ENCODE measurements at regions not wholly inside any gene's neighbourhood (a gene's known extent, or its start where the extent isn't known, plus 50 kb on each side); places are given as distances from the start of the nearest gene placed in this dataset.

DNA sequence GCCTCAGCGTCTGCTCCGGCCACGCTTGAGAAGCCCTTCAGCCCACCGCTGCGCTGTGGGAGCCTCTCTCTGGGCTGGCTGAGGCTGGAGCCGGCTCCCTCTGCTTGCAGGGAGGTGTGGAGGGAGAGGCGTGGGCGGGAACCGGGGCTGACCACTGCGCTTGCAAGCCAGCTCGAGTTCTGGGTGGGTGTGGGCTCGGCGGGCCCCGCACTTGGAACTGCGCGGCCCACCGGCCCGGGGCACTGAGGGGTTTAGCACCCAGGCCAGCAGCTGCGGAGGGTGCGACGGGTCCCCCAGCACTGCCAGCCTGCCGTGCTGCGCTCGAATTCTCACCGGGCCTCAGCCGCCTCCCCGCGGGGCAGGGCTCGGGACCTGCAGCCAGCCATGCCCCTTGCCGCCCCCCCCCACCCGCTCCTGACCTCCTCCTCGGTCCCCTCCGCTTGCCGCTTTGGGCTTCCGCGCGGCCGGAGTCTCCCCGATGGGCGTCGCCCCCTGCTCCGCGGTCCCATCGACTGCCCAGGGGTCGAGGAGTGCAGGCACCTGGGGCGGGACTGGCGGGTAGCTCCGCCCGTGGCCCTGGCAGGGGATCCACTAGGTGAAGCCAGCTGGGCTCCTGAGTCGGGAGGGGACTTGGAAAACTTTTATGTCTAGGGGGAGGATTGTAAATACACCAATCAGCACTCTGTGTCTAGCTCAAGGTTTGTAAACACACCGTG is 106.7 kb downstream of the RAP2B start:
- TF ChIP-seq, protein P1, sequence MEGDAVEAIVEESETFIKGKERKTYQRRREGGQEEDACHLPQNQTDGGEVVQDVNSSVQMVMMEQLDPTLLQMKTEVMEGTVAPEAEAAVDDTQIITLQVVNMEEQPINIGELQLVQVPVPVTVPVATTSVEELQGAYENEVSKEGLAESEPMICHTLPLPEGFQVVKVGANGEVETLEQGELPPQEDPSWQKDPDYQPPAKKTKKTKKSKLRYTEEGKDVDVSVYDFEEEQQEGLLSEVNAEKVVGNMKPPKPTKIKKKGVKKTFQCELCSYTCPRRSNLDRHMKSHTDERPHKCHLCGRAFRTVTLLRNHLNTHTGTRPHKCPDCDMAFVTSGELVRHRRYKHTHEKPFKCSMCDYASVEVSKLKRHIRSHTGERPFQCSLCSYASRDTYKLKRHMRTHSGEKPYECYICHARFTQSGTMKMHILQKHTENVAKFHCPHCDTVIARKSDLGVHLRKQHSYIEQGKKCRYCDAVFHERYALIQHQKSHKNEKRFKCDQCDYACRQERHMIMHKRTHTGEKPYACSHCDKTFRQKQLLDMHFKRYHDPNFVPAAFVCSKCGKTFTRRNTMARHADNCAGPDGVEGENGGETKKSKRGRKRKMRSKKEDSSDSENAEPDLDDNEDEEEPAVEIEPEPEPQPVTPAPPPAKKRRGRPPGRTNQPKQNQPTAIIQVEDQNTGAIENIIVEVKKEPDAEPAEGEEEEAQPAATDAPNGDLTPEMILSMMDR (IDR thresholded peaks at IDR 0.05; ENCODE audit: insufficient read depth, low read depth, low read length) = no peak
- no peak overlapping the region for H3K4me3 ChIP-seq (ENCODE audit: low read depth, low read length)
- no peak for DNase-seq (ENCODE audit: low read depth)

GRCh38 chr3:153269730-153270129 is 107.7 kb downstream of the RAP2B start:
- H3K4me3 ChIP-seq (ENCODE audit: low read depth, low read length) = no peak overlapping the region
- TF ChIP-seq, protein P1 (IDR thresholded peaks at IDR 0.05; ENCODE audit: insufficient read depth, low read depth, low read length) = no peak
- DNase-seq (ENCODE audit: low read depth) = no peak

- DNase-seq (ENCODE audit: low read depth) = no peak
- TF ChIP-seq, protein P1 (IDR thresholded peaks at IDR 0.05; ENCODE audit: insufficient read depth, low read depth, low read length) = no peak
These were observed 111.2 kb downstream of the RAP2B start for GRCh38 chr3:153273217-153273616.

DNA sequence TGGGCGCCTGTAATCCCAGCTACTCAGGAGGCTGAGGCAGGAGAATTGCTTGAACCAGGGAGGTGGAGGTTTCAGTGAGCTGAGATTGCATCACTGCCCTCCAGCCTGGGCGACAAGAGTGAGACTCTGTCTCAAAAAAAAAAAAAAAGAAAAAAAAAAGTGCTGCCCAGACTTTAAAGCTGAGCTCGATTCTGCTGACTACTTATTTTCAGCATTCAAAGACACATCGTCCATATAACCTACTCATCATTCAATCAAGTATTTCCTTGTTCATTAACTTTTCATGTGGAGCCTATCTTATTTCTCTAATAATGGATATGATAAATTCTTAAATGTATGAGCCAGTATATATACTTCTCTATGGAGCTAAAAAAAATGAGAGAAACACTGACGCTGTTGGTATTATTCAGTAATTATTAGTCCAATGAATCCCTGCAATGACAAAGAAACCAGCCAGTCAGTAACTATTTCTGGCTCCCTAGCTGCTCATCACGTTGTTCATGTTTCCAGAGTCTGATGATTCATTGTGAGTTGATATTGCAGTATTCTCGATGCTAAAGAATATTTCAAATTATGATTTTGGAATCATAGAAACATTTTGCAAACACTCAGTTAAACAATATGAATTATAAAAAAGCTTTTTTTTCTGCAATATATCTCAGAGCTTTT is 111.9 kb downstream of the RAP2B start:
- TF ChIP-seq, protein P1 (IDR thresholded peaks at IDR 0.05; ENCODE audit: insufficient read depth, low read depth, low read length) = no peak
- no peak overlapping the region for H3K4me3 ChIP-seq (ENCODE audit: low read depth, low read length)
- DNase-seq (ENCODE audit: low read depth) = peak; percentile 15

More at GRCh38 chr3:153273217-153273616, 111.2 kb downstream of the RAP2B start:
- H3K4me3 ChIP-seq (ENCODE audit: low read depth, low read length) = no peak overlapping the region

DNA sequence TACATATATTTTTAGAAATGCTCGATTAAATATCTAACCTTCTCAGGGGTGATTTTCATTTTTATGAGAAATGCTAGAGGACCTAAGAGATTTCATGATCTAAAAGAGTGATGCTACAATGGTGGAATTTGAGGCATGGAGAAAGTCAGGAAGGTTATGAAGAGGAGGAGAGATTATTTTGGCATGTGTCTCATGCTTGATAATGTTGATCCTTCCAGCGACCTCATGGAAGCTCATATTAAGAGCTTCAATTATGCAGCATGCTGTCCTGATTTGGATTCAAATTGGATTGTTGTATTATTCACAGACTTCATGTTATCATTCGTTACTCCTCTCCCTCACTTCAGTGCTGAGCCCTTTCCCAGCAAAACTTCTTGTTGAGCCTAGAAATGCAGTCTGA is 112.5 kb downstream of the RAP2B start:
- DNase-seq (ENCODE audit: low read depth) = no peak
- H3K4me3 ChIP-seq (ENCODE audit: low read depth, low read length) = no peak overlapping the region

DNA sequence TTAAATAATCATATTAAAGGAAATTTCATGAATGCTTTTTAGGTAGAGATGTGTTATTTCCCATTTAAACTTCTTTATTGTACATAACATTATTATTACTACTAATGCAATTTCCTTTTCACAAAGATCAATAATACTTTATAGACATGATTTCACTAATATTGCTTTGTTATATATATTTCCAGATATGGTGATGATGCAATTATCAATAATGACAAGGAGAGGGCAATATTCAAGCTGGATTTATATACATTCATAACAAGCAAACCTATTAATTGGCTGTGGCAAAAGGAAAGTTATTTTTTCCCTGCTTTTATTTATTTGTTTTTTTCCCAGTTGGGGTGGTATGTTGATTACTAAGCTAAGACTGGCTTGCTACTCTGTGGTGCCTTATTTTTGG is 113.5 kb downstream of the RAP2B start:
- no peak for DNase-seq (ENCODE audit: low read depth)
- H3K4me3 ChIP-seq (ENCODE audit: low read depth, low read length) = no peak overlapping the region
- TF ChIP-seq, protein P1 (IDR thresholded peaks at IDR 0.05; ENCODE audit: insufficient read depth, low read depth, low read length) = no peak

More for the DNA sequence above, 112.5 kb downstream of the RAP2B start:
- TF ChIP-seq, protein P1 (IDR thresholded peaks at IDR 0.05; ENCODE audit: insufficient read depth, low read depth, low read length) = no peak

All from fibroblast of villous mesenchyme (primary cell).